K562 (cell line): ENCODE measurements at regions not wholly inside any gene's neighbourhood (a gene's known extent, or its start where the extent isn't known, plus 50 kb on each side); places are given as distances from the start of the nearest gene placed in this dataset.

ENCODE experiments used
- ARID2 ChIP-seq: fragments of 450-650 bp; IDR thresholded peaks from 2 replicates; pipeline ENCODE4 v1.6.1; 2017; ENCODE audit warnings: antibody characterized with exemption, mild to moderate bottlenecking
- CBFB ChIP-seq: sonication (generic); formaldehyde crosslinking; IDR thresholded peaks from 2 replicates; pipeline ENCODE4 v1.4.0; 2020; ENCODE audit warnings: mild to moderate bottlenecking, missing genetic modification reagents
- CTCFL ChIP-seq: IDR thresholded peaks from 2 replicates; pipeline ENCODE4 v1.6.1; 2011; ENCODE audit warnings: borderline replicate concordance, low read depth, mild to moderate bottlenecking, moderate library complexity, low read length; ENCODE audit not compliant: insufficient read depth, poor library complexity, severe bottlenecking
- GTF2F1 ChIP-seq: IDR thresholded peaks from 2 replicates; pipeline ENCODE4 v1.6.1; 2011; ENCODE audit warnings: low read depth, low read length, improper control_type of control experiment
- HDAC3 ChIP-seq: fragments of 450-650 bp; IDR thresholded peaks from 2 replicates; pipeline ENCODE4 v1.6.1; 2018; ENCODE audit warnings: borderline replicate concordance, mild to moderate bottlenecking, moderate library complexity; ENCODE audit not compliant: partially characterized antibody
- KAT8 ChIP-seq: fragments of 450-650 bp; IDR thresholded peaks from 2 replicates; pipeline ENCODE4 v1.6.1; 2016; ENCODE audit warnings: low read depth, mild to moderate bottlenecking
- MECOM ChIP-seq: fragments of 250-450 bp; sonication (Bioruptor Pico); IDR thresholded peaks from 2 replicates; pipeline ENCODE4 v1.8.0; 2022; ENCODE audit warnings: inconsistent platforms
- MTA2 ChIP-seq: fragments of 450-650 bp; IDR thresholded peaks from 2 replicates; pipeline ENCODE4 v1.6.1; 2016; ENCODE audit warnings: low read depth
- PHF8 ChIP-seq: fragments of 200-600 bp; sonication (generic); IDR thresholded peaks from 2 replicates; pipeline ENCODE4 v1.6.1; 2012; ENCODE audit warnings: mixed run types, mild to moderate bottlenecking, inconsistent platforms, low read length, moderate library complexity, borderline replicate concordance
- PYGO2 ChIP-seq: fragments of 450-650 bp; IDR thresholded peaks from 2 replicates; pipeline ENCODE4 v1.6.1; 2016; ENCODE audit warnings: mild to moderate bottlenecking, missing genetic modification characterization, moderate library complexity, missing compliant biosample characterization
- RB1 ChIP-seq: fragments of 450-650 bp; IDR thresholded peaks from 2 replicates; pipeline ENCODE4 v1.6.1; 2017; ENCODE audit warnings: low read depth, mild to moderate bottlenecking
- STAG1 ChIP-seq: sonication (generic); formaldehyde crosslinking; IDR thresholded peaks from 2 replicates; pipeline ENCODE4 v1.5.0; 2020; ENCODE audit warnings: missing genetic modification reagents, borderline replicate concordance
- TSC22D4 ChIP-seq: fragments of 450-650 bp; IDR thresholded peaks from 2 replicates; pipeline ENCODE4 v1.6.1; 2016; ENCODE audit warnings: missing genetic modification characterization, missing biosample characterization, control low read depth
- ZBTB8A ChIP-seq: fragments of 450-650 bp; IDR thresholded peaks from 2 replicates; pipeline ENCODE4 v1.6.1; 2018; ENCODE audit warnings: mild to moderate bottlenecking, moderate library complexity; ENCODE audit not compliant: partially characterized antibody
- ZFP36 ChIP-seq: fragments of 150-350 bp; IDR thresholded peaks from 2 replicates; pipeline ENCODE4 v1.6.1; 2018; ENCODE audit warnings: low read length, low read depth; ENCODE audit not compliant: partially characterized antibody
- ZFPM2 ChIP-seq: fragments of 250-450 bp; sonication (Bioruptor Pico); IDR thresholded peaks from 2 replicates; pipeline ENCODE4 v1.5.1; 2022; ENCODE audit warnings: mild to moderate bottlenecking
- ZFX ChIP-seq: sonication (generic); formaldehyde crosslinking; IDR thresholded peaks from 2 replicates; pipeline ENCODE4 v1.8.0; 2022; ENCODE audit warnings: mild to moderate bottlenecking, missing genetic modification reagents, moderate library complexity
- TF ChIP-seq, protein P1 (sequence below): sonication (generic); formaldehyde crosslinking; IDR thresholded peaks from 2 replicates; pipeline ENCODE4 v1.8.0; 2022; ENCODE audit warnings: missing genetic modification reagents, mild to moderate bottlenecking, moderate library complexity, borderline replicate concordance
- TF ChIP-seq, protein P2 (sequence below): fragments of 450-650 bp; formaldehyde crosslinking; conservative IDR thresholded peaks from 2 replicates; pipeline ENCODE4 v1.4.0; 2022; ENCODE audit warnings: mild to moderate bottlenecking, missing genetic modification characterization
- TF ChIP-seq, protein P3 (sequence below): fragments of 450-650 bp; IDR thresholded peaks from 2 replicates; pipeline ENCODE4 v1.6.1; 2018; ENCODE audit not compliant: partially characterized antibody

DNA sequence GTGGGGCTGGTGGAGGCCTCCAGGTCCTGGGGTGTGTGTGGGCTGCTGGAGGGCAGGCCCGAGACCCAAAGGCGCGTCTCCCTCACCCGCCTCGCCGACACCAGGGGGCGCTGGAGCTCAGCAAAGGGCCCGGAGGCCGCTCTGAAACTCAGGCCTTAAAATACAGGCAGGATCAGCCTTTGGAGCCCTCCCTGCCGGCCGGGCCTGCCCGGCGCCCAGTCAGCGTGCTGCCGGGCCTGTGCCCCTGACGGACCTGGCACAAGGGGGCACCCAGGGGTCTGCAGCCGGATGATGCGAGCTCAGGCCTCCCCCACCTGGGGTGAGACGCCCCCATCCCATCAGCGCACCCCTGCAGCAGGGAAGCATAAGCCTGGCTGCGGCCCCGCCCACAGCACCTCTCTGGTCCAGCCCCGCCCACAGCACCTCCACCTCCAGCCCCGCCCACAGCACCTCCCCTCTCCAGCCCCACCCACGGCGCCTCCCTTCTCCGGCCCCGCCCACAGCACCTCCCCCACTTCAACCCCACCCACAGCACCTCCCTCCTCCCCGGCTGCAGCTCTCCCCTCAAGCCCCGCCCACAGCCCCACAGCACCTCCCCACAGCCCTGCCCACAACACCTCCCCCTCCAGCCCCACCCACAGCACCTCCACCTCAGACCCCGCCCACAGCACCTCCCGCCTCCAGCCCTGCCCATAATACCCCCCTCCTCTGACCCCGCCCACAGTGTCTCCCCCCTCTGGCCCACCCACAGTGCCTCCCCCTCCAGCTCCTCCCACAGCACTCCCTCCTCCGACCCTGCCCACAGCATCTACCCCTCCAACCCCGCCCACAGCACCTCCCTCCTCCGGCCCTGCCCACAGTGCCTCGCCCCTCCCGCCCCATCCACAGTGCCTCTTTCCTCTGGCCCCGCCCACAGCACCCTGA, 92.8 kb upstream of the OTOS start (continued):
- peak; percentile 42 for TF ChIP-seq CTCFL
- TF ChIP-seq MECOM (CRISPR knock-in tag): no peak
- no peak for TF ChIP-seq ZBTB8A
- no peak for TF ChIP-seq ZFPM2 (CRISPR knock-in tag)
- no peak for TF ChIP-seq HDAC3
- peak; percentile 63; the same call in 1 of the 2 replicates for TF ChIP-seq ARID2
- peak; percentile 80; the same call in 1 of the 2 replicates for TF ChIP-seq STAG1 (CRISPR knock-in tag)
- TF ChIP-seq, protein P1, sequence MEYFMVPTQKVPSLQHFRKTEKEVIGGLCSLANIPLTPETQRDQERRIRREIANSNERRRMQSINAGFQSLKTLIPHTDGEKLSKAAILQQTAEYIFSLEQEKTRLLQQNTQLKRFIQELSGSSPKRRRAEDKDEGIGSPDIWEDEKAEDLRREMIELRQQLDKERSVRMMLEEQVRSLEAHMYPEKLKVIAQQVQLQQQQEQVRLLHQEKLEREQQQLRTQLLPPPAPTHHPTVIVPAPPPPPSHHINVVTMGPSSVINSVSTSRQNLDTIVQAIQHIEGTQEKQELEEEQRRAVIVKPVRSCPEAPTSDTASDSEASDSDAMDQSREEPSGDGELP (CRISPR knock-in tag): peak; percentile 35; the same call in 1 of the 2 replicates
- TF ChIP-seq, protein P2, sequence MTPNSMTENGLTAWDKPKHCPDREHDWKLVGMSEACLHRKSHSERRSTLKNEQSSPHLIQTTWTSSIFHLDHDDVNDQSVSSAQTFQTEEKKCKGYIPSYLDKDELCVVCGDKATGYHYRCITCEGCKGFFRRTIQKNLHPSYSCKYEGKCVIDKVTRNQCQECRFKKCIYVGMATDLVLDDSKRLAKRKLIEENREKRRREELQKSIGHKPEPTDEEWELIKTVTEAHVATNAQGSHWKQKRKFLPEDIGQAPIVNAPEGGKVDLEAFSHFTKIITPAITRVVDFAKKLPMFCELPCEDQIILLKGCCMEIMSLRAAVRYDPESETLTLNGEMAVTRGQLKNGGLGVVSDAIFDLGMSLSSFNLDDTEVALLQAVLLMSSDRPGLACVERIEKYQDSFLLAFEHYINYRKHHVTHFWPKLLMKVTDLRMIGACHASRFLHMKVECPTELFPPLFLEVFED (CRISPR knock-in tag): no peak
- no peak for TF ChIP-seq PHF8
- no peak for TF ChIP-seq GTF2F1
- TF ChIP-seq MTA2: no peak
- TF ChIP-seq, protein P3, sequence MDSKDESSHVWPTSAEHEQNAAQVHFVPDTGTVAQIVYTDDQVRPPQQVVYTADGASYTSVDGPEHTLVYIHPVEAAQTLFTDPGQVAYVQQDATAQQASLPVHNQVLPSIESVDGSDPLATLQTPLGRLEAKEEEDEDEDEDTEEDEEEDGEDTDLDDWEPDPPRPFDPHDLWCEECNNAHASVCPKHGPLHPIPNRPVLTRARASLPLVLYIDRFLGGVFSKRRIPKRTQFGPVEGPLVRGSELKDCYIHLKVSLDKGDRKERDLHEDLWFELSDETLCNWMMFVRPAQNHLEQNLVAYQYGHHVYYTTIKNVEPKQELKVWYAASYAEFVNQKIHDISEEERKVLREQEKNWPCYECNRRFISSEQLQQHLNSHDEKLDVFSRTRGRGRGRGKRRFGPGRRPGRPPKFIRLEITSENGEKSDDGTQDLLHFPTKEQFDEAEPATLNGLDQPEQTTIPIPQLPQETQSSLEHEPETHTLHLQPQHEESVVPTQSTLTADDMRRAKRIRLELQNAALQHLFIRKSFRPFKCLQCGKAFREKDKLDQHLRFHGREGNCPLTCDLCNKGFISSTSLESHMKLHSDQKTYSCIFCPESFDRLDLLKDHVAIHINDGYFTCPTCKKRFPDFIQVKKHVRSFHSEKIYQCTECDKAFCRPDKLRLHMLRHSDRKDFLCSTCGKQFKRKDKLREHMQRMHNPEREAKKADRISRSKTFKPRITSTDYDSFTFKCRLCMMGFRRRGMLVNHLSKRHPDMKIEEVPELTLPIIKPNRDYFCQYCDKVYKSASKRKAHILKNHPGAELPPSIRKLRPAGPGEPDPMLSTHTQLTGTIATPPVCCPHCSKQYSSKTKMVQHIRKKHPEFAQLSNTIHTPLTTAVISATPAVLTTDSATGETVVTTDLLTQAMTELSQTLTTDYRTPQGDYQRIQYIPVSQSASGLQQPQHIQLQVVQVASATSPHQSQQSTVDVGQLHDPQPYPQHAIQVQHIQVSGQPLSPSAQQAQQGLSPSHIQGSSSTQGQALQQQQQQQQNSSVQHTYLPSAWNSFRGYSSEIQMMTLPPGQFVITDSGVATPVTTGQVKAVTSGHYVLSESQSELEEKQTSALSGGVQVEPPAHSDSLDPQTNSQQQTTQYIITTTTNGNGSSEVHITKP: no peak
- no peak for TF ChIP-seq ZFP36
- TF ChIP-seq KAT8: no peak
- TF ChIP-seq PYGO2 (tag): no peak
- TF ChIP-seq RB1: peak; percentile 39; the same call in 1 of the 2 replicates
- no peak for TF ChIP-seq CBFB (CRISPR knock-in tag)
- no peak for TF ChIP-seq TSC22D4 (tag)
- TF ChIP-seq ZFX (CRISPR knock-in tag): peak; percentile 45
